ENCODE measurements at regions not wholly inside any gene's neighbourhood (a gene's known extent, or its start where the extent isn't known, plus 50 kb on each side); places are given as distances from the start of the nearest gene placed in this dataset.
"Not testable (repeated sequence)": the region's sequence is repeated elsewhere in the genome, so short reads cannot be mapped to it uniquely, and the experiment has no call there.

DNA sequence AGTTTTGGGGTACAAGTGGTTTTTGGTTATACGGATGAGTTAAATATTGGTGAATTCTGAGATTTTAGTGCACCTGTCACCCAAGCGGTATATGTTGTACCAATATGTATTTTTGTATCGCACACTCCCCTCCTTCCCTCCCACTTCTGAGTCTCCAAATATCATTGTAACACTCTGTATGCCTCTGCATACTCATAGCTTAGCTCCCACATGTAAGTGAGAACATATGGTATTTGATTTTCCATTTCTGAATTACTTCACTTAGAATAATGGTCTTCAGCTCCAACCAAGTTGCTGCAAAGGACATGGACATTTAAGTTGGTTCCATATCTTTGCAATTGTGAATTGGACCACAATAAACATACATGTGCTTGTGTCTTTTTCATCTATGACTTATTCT, 103.0 kb upstream of the ADAMTS3 start:
- H3K9me3 ChIP-seq (ENCODE audit: control insufficient read depth in 2 of 2, insufficient read depth in 1 of 2, low read length in 1 of 2) = no peaks in the 10 kb centered on the region
- H3K36me3 ChIP-seq (ENCODE audit: control insufficient read depth in 2 of 2, insufficient read depth in 2 of 2, low read length in 1 of 2) = no peaks in the 10 kb centered on the region
- no peak overlapping the region for H3K4me3 ChIP-seq (ENCODE audit: low read length in 2 of 2)
- no peak for DNase-seq (ENCODE audit: low read depth in 6 of 9, low spot score in 9 of 9)
- no peaks in the 10 kb centered on the region for H3K27me3 ChIP-seq (ENCODE audit: control insufficient read depth in 2 of 2, insufficient read depth in 1 of 2, low read length in 1 of 2)
- H3K27ac ChIP-seq (ENCODE audit: low read depth in 1 of 2, low read length in 1 of 2) = no peak overlapping the region
- no peaks in the 10 kb centered on the region for H3K4me1 ChIP-seq (ENCODE audit: control insufficient read depth in 2 of 2, insufficient read depth in 2 of 2, low read length in 2 of 2)
- 98% methylated on average over 3 of the region's 3 CpGs for WGBS

DNA sequence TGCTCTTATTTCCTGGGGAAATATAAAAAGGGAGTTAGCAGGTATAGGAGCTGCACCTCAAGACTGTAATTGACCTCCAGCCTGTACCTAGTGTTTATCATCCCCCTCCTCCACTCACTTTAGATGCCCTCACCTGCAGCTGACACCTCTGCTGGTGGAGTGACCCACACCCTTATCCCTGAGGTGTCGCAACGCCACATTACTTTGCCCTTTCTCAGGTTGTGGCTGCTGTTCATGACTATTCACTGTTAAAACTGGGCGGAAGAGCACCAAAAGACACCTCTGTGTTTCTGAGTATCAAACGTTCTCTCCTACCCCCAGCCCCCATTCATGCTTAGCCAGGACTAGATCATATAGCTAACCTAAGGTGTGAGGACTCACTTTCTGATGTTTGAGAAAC, 101.5 kb upstream of the ADAMTS3 start:
- Histone ChIP-seq H3K36me3 (ENCODE audit: control insufficient read depth in 2 of 2, insufficient read depth in 2 of 2, low read length in 1 of 2) (no peaks in the 10 kb centered on the region), H3K27ac (ENCODE audit: low read depth in 1 of 2, low read length in 1 of 2) (no peak overlapping the region), H3K27me3 (ENCODE audit: control insufficient read depth in 2 of 2, insufficient read depth in 1 of 2, low read length in 1 of 2) (no peaks in the 10 kb centered on the region), H3K9me3 (ENCODE audit: control insufficient read depth in 2 of 2, insufficient read depth in 1 of 2, low read length in 1 of 2) (no peaks in the 10 kb centered on the region), H3K4me3 (ENCODE audit: low read length in 2 of 2) (no peak overlapping the region), H3K4me1 (ENCODE audit: control insufficient read depth in 2 of 2, insufficient read depth in 2 of 2, low read length in 2 of 2) (no peaks in the 10 kb centered on the region)
- DNase-seq (ENCODE audit: low read depth in 6 of 9, low spot score in 9 of 9) = no peak
- 92% methylated on average over 4 of the region's 4 CpGs for WGBS

DNA sequence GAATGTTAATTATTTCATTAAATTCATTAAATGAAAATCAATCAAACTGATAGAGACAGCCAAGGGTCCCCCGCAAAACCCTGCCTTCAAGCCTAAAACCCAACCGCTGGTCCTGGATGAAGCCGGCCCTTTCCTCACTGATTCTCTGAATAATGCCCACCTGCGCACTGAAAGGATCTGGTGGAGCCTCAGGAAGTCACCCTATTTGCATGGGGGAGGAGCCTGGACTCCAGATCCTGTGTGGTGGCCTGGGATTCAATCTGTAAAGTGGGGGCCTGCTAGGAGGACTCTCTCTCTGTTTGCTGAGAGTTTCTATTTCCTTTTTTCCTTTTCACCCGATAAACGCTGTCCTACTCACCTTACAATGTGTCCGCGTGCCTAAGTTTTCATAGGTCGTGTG, 97.9 kb upstream of the ADAMTS3 start:
- Histone ChIP-seq H3K4me3 (ENCODE audit: low read length in 2 of 2) (no peak overlapping the region), H3K27me3 (ENCODE audit: control insufficient read depth in 2 of 2, insufficient read depth in 1 of 2, low read length in 1 of 2) (no peaks in the 10 kb centered on the region), H3K27ac (ENCODE audit: low read depth in 1 of 2, low read length in 1 of 2) (no peak overlapping the region), H3K36me3 (ENCODE audit: control insufficient read depth in 2 of 2, insufficient read depth in 2 of 2, low read length in 1 of 2) (no peaks in the 10 kb centered on the region), H3K9me3 (ENCODE audit: control insufficient read depth in 2 of 2, insufficient read depth in 1 of 2, low read length in 1 of 2) (no peaks in the 10 kb centered on the region), H3K4me1 (ENCODE audit: control insufficient read depth in 2 of 2, insufficient read depth in 2 of 2, low read length in 2 of 2) (no peaks in the 10 kb centered on the region)
- 88% methylated on average over 9 of the region's 9 CpGs for WGBS
- DNase-seq (ENCODE audit: low read depth in 6 of 9, low spot score in 9 of 9) = no peak

DNA sequence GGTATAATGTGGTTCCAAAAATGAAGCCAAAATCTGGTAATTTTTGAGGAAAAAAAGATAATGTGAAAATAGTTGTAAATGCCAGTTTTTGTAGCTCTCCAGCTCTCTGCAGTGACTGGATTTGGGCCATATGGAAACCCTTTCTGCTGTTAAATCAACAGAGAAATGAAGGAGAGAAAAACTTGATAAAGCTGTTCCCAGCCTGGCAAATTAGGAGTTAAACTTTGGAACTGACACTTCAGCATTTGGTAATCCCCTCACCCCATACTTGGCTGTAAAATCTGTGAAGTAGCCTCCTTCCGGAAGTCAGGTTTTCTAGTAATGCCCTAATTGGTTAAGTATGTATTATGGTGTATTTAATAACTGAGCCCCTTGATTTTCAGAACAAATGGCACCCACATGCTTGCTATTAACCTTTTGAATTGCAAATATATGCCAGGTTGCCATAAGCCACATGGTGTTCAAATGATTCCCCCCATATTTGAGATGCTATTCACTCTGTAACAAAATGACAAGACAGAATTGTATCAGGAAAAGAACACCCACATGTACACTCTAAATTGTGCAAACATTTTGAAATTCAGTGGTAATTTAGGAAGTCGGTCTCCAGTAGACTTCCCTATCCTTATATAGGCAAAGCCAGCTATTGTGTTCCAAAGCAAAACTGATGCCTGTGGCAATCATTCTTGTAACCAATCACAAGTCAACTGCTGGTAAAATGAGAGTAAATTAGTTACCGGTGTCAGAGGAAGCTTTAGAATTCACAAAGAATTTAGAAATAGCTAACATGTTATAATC, 96.3 kb upstream of the ADAMTS3 start:
- Histone ChIP-seq H3K4me3 (ENCODE audit: low read length in 2 of 2) (no peak overlapping the region), H3K4me1 (ENCODE audit: control insufficient read depth in 2 of 2, insufficient read depth in 2 of 2, low read length in 2 of 2) (no peaks in the 10 kb centered on the region), H3K27ac (ENCODE audit: low read depth in 1 of 2, low read length in 1 of 2) (no peak overlapping the region), H3K27me3 (ENCODE audit: control insufficient read depth in 2 of 2, insufficient read depth in 1 of 2, low read length in 1 of 2) (no peaks in the 10 kb centered on the region), H3K9me3 (ENCODE audit: control insufficient read depth in 2 of 2, insufficient read depth in 1 of 2, low read length in 1 of 2) (no peaks in the 10 kb centered on the region), H3K36me3 (ENCODE audit: control insufficient read depth in 2 of 2, insufficient read depth in 2 of 2, low read length in 1 of 2) (no peaks in the 10 kb centered on the region)
- no peak for DNase-seq (ENCODE audit: low read depth in 6 of 9, low spot score in 9 of 9)
- WGBS = 90% methylated on average over 3 of the region's 3 CpGs

DNA sequence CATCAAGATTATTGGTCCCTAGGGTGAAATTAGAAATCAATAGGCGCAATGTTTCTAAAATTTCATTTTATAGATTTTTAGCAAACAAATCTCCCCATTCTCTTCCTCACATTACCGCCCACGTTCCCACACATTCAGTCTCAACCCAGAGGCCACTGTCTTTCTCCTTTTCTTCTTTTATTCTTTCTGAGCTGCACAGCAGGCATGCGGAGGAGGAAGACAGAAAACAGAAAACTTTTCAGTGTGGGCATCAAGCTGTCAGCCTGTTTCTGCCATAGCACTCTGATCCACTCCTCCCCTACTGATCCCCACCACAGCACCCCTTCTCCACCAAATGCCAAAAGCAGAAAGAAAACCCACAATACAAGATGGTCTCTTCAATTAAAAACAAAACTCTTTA, 94.8 kb upstream of the ADAMTS3 start:
- no peaks in the 10 kb centered on the region for H3K9me3 ChIP-seq (ENCODE audit: control insufficient read depth in 2 of 2, insufficient read depth in 1 of 2, low read length in 1 of 2)
- no peak for DNase-seq (ENCODE audit: low read depth in 6 of 9, low spot score in 9 of 9)
- 93% methylated on average over 4 of the region's 4 CpGs for WGBS
- H3K4me1 ChIP-seq (ENCODE audit: control insufficient read depth in 2 of 2, insufficient read depth in 2 of 2, low read length in 2 of 2) = no peaks in the 10 kb centered on the region
- no peak overlapping the region for H3K4me3 ChIP-seq (ENCODE audit: low read length in 2 of 2)
- H3K27ac ChIP-seq (ENCODE audit: low read depth in 1 of 2, low read length in 1 of 2) = no peak overlapping the region
- no peaks in the 10 kb centered on the region for H3K27me3 ChIP-seq (ENCODE audit: control insufficient read depth in 2 of 2, insufficient read depth in 1 of 2, low read length in 1 of 2)
- H3K36me3 ChIP-seq (ENCODE audit: control insufficient read depth in 2 of 2, insufficient read depth in 2 of 2, low read length in 1 of 2) = no peaks in the 10 kb centered on the region

DNA sequence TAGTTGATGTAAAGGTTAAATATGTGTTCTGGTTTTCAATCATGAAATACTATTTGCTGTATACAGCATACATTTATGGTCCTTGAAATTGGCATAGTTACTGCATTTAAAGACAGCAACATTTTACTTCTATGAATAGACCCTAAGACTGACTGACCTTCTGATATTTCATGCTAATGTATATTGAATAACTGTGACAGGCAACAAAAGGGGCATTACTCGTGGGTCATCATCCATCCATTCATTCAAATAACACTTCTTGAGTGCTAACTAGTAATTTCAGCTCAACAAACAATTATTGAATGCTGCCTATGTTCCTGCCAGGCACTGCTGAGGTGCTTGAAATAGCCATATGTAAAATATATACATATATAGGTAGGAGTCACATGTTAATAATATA, 92.8 kb upstream of the ADAMTS3 start:
- no peak for DNase-seq (ENCODE audit: low read depth in 6 of 9, low spot score in 9 of 9)
- 74% methylated on average over 1 of the region's 1 CpG for WGBS

DNA sequence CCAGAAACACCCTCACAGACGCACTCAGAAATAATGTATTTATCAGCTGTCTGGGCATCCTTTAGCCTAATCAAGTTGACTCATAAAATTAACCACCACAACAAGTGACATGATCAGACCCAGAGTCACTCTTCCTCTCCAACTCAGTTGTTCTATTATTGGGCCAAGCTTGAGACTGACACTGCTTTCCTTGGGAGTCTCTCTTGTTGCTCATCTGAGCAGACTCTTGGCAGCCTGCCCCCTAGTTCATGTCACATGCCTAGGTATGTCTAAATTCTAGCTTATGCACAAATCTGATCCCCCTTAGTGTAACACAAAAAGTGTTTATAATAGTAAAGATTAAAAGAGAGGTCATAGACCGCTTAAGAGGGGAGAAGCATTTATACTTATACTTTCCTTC, 72.6 kb upstream of the ADAMTS3 start:
- no peak for DNase-seq (ENCODE audit: low read depth in 6 of 9, low spot score in 9 of 9)
- no peak overlapping the region for H3K27ac ChIP-seq (ENCODE audit: low read depth in 1 of 2, low read length in 1 of 2)
- 96% methylated on average over 2 of the region's 2 CpGs for WGBS

More for the DNA sequence above, 92.8 kb upstream of the ADAMTS3 start:
- H3K36me3 ChIP-seq (ENCODE audit: control insufficient read depth in 2 of 2, insufficient read depth in 2 of 2, low read length in 1 of 2) = no peaks in the 10 kb centered on the region
- H3K4me1 ChIP-seq (ENCODE audit: control insufficient read depth in 2 of 2, insufficient read depth in 2 of 2, low read length in 2 of 2) = no peaks in the 10 kb centered on the region
- H3K27me3 ChIP-seq (ENCODE audit: control insufficient read depth in 2 of 2, insufficient read depth in 1 of 2, low read length in 1 of 2) = no peaks in the 10 kb centered on the region
- H3K27ac ChIP-seq (ENCODE audit: low read depth in 1 of 2, low read length in 1 of 2) = no peak overlapping the region
- H3K9me3 ChIP-seq (ENCODE audit: control insufficient read depth in 2 of 2, insufficient read depth in 1 of 2, low read length in 1 of 2) = no peaks in the 10 kb centered on the region
- H3K4me3 ChIP-seq (ENCODE audit: low read length in 2 of 2) = no peak overlapping the region

DNA sequence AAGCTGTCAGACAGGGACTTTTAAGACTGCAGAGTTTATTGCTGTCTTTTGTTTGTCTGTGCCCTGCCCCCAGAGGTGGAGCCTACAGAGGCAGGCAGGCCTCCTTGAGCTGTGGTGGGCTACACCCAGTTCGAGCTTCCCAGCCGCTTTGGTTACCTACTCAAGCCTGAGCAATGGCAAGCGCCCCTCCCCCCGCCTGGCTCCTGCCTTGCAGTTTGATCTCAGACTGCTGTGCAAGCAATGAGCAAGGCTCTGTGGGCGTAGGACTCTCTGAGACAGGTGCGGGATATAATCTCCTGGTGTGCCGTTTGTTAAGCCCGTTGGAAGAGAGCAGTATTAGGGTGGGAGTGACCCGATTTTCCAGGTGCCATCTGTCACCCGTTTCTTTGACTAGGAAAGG, 67.8 kb upstream of the ADAMTS3 start:
- WGBS = 95% methylated on average over 10 of the region's 10 CpGs
- DNase-seq (ENCODE audit: low read depth in 6 of 9, low spot score in 9 of 9) = not testable (repeated sequence)

More for the DNA sequence above, 72.6 kb upstream of the ADAMTS3 start:
- Histone ChIP-seq H3K36me3 (ENCODE audit: control insufficient read depth in 2 of 2, insufficient read depth in 2 of 2, low read length in 1 of 2) (no peaks in the 10 kb centered on the region), H3K9me3 (ENCODE audit: control insufficient read depth in 2 of 2, insufficient read depth in 1 of 2, low read length in 1 of 2) (peaks cover 2 to 7% of the 10 kb centered on the region in 2 donors), H3K4me1 (ENCODE audit: control insufficient read depth in 2 of 2, insufficient read depth in 2 of 2, low read length in 2 of 2) (no peaks in the 10 kb centered on the region), H3K4me3 (ENCODE audit: low read length in 2 of 2) (no peak overlapping the region), H3K27me3 (ENCODE audit: control insufficient read depth in 2 of 2, insufficient read depth in 1 of 2, low read length in 1 of 2) (no peaks in the 10 kb centered on the region)

DNA sequence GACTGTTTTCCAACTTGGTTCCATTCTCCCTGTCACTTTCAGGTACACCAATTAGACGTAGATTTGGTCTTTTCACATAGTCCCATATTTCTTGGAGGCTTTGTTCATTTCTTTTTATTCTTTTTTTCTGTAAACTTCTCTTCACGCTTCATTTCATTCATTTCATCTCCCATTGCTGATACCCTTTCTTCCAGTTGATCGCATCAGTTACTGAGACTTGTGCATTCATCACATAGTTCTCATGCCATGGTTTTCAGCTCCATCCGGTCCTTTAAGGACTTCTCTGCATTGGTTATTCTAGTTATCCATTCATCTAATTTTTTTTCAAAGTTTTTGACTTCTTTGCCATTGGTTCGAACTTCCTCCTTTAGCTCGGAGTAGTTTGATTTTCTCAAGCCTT, 66.9 kb upstream of the ADAMTS3 start:
- not testable (repeated sequence) for H3K27me3 ChIP-seq (ENCODE audit: control insufficient read depth in 2 of 2, insufficient read depth in 1 of 2, low read length in 1 of 2); H3K36me3 ChIP-seq (ENCODE audit: control insufficient read depth in 2 of 2, insufficient read depth in 2 of 2, low read length in 1 of 2); H3K4me3 ChIP-seq (ENCODE audit: low read length in 2 of 2); H3K9me3 ChIP-seq (ENCODE audit: control insufficient read depth in 2 of 2, insufficient read depth in 1 of 2, low read length in 1 of 2); H3K27ac ChIP-seq (ENCODE audit: low read depth in 1 of 2, low read length in 1 of 2); DNase-seq (ENCODE audit: low read depth in 6 of 9, low spot score in 9 of 9); H3K4me1 ChIP-seq (ENCODE audit: control insufficient read depth in 2 of 2, insufficient read depth in 2 of 2, low read length in 2 of 2)
- WGBS = 86% methylated on average over 6 of the region's 6 CpGs

More for the DNA sequence above, 67.8 kb upstream of the ADAMTS3 start:
- not testable (repeated sequence) for H3K4me3 ChIP-seq (ENCODE audit: low read length in 2 of 2); H3K27me3 ChIP-seq (ENCODE audit: control insufficient read depth in 2 of 2, insufficient read depth in 1 of 2, low read length in 1 of 2); H3K36me3 ChIP-seq (ENCODE audit: control insufficient read depth in 2 of 2, insufficient read depth in 2 of 2, low read length in 1 of 2); H3K4me1 ChIP-seq (ENCODE audit: control insufficient read depth in 2 of 2, insufficient read depth in 2 of 2, low read length in 2 of 2); H3K9me3 ChIP-seq (ENCODE audit: control insufficient read depth in 2 of 2, insufficient read depth in 1 of 2, low read length in 1 of 2); H3K27ac ChIP-seq (ENCODE audit: low read depth in 1 of 2, low read length in 1 of 2)
